ENCODE measurements at regions not wholly inside any gene's neighbourhood (a gene's known extent, or its start where the extent isn't known, plus 50 kb on each side); places are given as distances from the start of the nearest gene placed in this dataset.

DNA sequence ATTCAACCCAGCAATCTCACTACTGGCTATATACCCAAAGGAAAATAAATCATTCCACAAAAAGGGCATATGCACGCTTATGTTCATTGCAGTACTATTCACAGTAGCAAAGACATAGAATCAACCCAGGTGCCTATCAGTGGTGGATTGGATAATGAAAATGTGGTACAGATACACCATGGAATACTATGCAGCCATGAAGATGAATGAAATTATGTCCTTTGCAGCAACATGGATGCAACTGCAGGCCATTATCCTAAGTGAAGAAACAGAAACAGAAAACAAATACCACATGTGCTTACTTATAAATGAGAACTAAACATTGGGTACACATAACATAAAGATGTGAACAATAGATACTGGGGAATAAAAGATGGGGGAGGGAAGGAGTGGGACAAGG, 606.4 kb upstream of the GRM7 start:
- intact Hi-C loops (cut with micrococcal nuclease): no loop called here
- TF ChIP-seq, protein P1, sequence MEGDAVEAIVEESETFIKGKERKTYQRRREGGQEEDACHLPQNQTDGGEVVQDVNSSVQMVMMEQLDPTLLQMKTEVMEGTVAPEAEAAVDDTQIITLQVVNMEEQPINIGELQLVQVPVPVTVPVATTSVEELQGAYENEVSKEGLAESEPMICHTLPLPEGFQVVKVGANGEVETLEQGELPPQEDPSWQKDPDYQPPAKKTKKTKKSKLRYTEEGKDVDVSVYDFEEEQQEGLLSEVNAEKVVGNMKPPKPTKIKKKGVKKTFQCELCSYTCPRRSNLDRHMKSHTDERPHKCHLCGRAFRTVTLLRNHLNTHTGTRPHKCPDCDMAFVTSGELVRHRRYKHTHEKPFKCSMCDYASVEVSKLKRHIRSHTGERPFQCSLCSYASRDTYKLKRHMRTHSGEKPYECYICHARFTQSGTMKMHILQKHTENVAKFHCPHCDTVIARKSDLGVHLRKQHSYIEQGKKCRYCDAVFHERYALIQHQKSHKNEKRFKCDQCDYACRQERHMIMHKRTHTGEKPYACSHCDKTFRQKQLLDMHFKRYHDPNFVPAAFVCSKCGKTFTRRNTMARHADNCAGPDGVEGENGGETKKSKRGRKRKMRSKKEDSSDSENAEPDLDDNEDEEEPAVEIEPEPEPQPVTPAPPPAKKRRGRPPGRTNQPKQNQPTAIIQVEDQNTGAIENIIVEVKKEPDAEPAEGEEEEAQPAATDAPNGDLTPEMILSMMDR (IDR thresholded peaks at IDR 0.05): no peak

DNA sequence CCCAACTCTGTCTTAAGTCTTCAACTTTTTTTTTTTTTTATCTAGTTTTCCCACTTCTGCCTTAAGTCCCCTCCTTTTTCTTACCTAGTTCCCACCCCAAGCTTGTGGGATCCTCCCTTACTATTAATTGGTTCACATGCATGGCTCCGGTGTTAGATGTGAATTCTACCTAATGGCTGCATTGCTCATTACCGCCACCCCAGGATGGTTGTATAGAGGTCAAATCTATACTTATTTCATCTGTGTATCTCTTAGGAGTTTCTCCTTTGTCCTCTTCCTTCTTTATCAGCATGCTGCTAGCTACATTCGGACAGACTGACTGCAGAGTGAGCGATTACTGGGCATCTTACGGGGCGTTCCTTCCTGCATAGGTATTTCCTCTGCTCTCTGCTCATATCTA, 605.7 kb upstream of the GRM7 start:
- no peak overlapping the region for H3K27ac ChIP-seq (ENCODE audit: low read depth in 1 of 2, low read length in 2 of 2)
- H3K4me2 ChIP-seq (replicated peaks; ENCODE audit: extremely low read depth, low read length, poor library complexity, severe bottlenecking): no peak overlapping the region
- H4K20me1 ChIP-seq (ENCODE audit: insufficient read depth, low read length): no peaks in the 10 kb centered on the region
- DNase-seq: no peak
- Mint-ChIP-seq H3K27ac (no peak overlapping the region), H3K9me3 (peaks cover 1 to 14% (median 9%) of the 10 kb centered on the region in 7 donors), H3K36me3 (no peaks in the 10 kb centered on the region), H3K4me1 (no peaks in the 10 kb centered on the region), H3K4me3 (no peak overlapping the region), H3K27me3 (ENCODE audit: low read depth in 3 of 3) (no peaks in the 10 kb centered on the region)
- H3K9ac ChIP-seq (ENCODE audit: insufficient read depth, low read length, poor library complexity, severe bottlenecking): no peak overlapping the region
- TF ChIP-seq, protein P1 (IDR thresholded peaks at IDR 0.05): no peak
- no peaks in the 10 kb centered on the region for H3K36me3 ChIP-seq (replicated peaks in 1 of 2; ENCODE audit: control insufficient read depth in 1 of 2, insufficient read depth in 2 of 2, low read length in 2 of 2)
- no peaks in the 10 kb centered on the region for H3K79me2 ChIP-seq (ENCODE audit: insufficient read depth, low read length)
- no peaks in the 10 kb centered on the region for H3K4me1 ChIP-seq (ENCODE audit: control insufficient read depth in 1 of 2, insufficient read depth in 2 of 2, low read length in 2 of 2)
- no peaks in the 10 kb centered on the region for H3K27me3 ChIP-seq (ENCODE audit: control insufficient read depth in 2 of 2, insufficient read depth in 2 of 2, low read length in 2 of 2)
- intact Hi-C loops (cut with micrococcal nuclease): no loop called here
- H3K4me3 ChIP-seq (replicated peaks in 1 of 3; ENCODE audit: low read depth in 2 of 3, low read length in 3 of 3): no peak overlapping the region
- WGBS (ENCODE audit: insufficient coverage): 95% methylated on average over 4 of the region's 6 CpGs
- peaks cover 0 to 3% of the 10 kb centered on the region in 2 donors for H3K9me3 ChIP-seq (replicated peaks in 1 of 2; ENCODE audit: control insufficient read depth in 1 of 2, insufficient read depth in 1 of 2, low read length in 2 of 2)
- H2AFZ ChIP-seq (ENCODE audit: insufficient read depth, low read depth, low read length, poor library complexity, severe bottlenecking): no peak overlapping the region

More for the DNA sequence above, 606.4 kb upstream of the GRM7 start:
- peaks cover 0 to 3% of the 10 kb centered on the region in 2 donors for H3K4me1 ChIP-seq (ENCODE audit: control insufficient read depth in 1 of 2, insufficient read depth in 2 of 2, low read length in 2 of 2)
- H3K4me3 Mint-ChIP-seq: no peak overlapping the region
- no peak overlapping the region for H3K4me2 ChIP-seq (replicated peaks; ENCODE audit: extremely low read depth, low read length, poor library complexity, severe bottlenecking)
- H3K27ac ChIP-seq (ENCODE audit: low read depth in 1 of 2, low read length in 2 of 2): no peak overlapping the region
- no peaks in the 10 kb centered on the region for H3K36me3 Mint-ChIP-seq
- H3K9me3 Mint-ChIP-seq: peaks cover 1 to 14% (median 9%) of the 10 kb centered on the region in 7 donors
- no peak overlapping the region for H2AFZ ChIP-seq (ENCODE audit: insufficient read depth, low read depth, low read length, poor library complexity, severe bottlenecking)
- H3K9me3 ChIP-seq (replicated peaks in 1 of 2; ENCODE audit: control insufficient read depth in 1 of 2, insufficient read depth in 1 of 2, low read length in 2 of 2): peaks cover 0 to 3% of the 10 kb centered on the region in 2 donors
- WGBS (ENCODE audit: insufficient coverage): no CpG with 5 or more reads among the region's 1 CpG
- H3K27me3 ChIP-seq (ENCODE audit: control insufficient read depth in 2 of 2, insufficient read depth in 2 of 2, low read length in 2 of 2): no peaks in the 10 kb centered on the region
- H3K4me1 Mint-ChIP-seq: peaks cover 4% of the 10 kb centered on the region
- H3K27ac Mint-ChIP-seq: peak overlapping the region in 1 of 7 donors; percentile 20
- H3K36me3 ChIP-seq (replicated peaks in 1 of 2; ENCODE audit: control insufficient read depth in 1 of 2, insufficient read depth in 2 of 2, low read length in 2 of 2): no peaks in the 10 kb centered on the region
- no peaks in the 10 kb centered on the region for H4K20me1 ChIP-seq (ENCODE audit: insufficient read depth, low read length)
- H3K79me2 ChIP-seq (ENCODE audit: insufficient read depth, low read length): no peaks in the 10 kb centered on the region
- no peak overlapping the region for H3K4me3 ChIP-seq (replicated peaks in 1 of 3; ENCODE audit: low read depth in 2 of 3, low read length in 3 of 3)
- H3K27me3 Mint-ChIP-seq (ENCODE audit: low read depth in 3 of 3): no peaks in the 10 kb centered on the region
- H3K9ac ChIP-seq (ENCODE audit: insufficient read depth, low read length, poor library complexity, severe bottlenecking): no peak overlapping the region
- DNase-seq: no peak
